MM.1S (cell line): ENCODE measurements at regions not wholly inside any gene's neighbourhood (a gene's known extent, or its start where the extent isn't known, plus 50 kb on each side); places are given as distances from the start of the nearest gene placed in this dataset.

Experiments used
- DNase-seq: peaks from one replicate; pipeline ENCODE4 v3.0.0-alpha.2; 2015
- H2AFZ ChIP-seq: fragments of 300-600 bp; sonication (generic); 2 replicates; pipeline ENCODE4 v1.6.0; 2016; ENCODE audit warnings: antibody characterized with exemption, low read length
- H3F3A ChIP-seq: fragments of 300-600 bp; sonication (generic); 2 replicates; pipeline ENCODE4 v1.6.1; 2016; ENCODE audit warnings: mild to moderate bottlenecking, antibody characterized with exemption, low read length, moderate library complexity, mixed read lengths; ENCODE audit not compliant: insufficient read depth
- H3K27ac ChIP-seq: fragments of 300-600 bp; sonication (generic); 2 replicates; pipeline ENCODE4 v1.5.1; 2016; ENCODE audit warnings: mild to moderate bottlenecking, low read length
- H3K27me3 ChIP-seq: fragments of 300-600 bp; sonication (generic); replicated peaks from 2 replicates; pipeline ENCODE4 v1.6.0; 2016; ENCODE audit warnings: low read length; ENCODE audit not compliant: insufficient read depth
- H3K36me3 ChIP-seq: fragments of 300-600 bp; sonication (generic); replicated peaks from 2 replicates; pipeline ENCODE4 v1.6.1; 2016; ENCODE audit warnings: mild to moderate bottlenecking, low read length, mixed read lengths; ENCODE audit not compliant: insufficient read depth
- H3K4me1 ChIP-seq: fragments of 300-600 bp; sonication (generic); 2 replicates; pipeline ENCODE4 v1.6.1; 2016; ENCODE audit warnings: low read length, mixed read lengths
- H3K4me2 ChIP-seq: fragments of 300-600 bp; sonication (generic); 2 replicates; pipeline ENCODE4 v1.6.0; 2016; ENCODE audit warnings: low read depth, low read length
- H3K4me3 ChIP-seq: fragments of 300-600 bp; sonication (generic); 2 replicates; pipeline ENCODE4 v1.5.1; 2016; ENCODE audit warnings: low read length, mixed read lengths
- H3K79me2 ChIP-seq: fragments of 300-600 bp; sonication (generic); 2 replicates; pipeline ENCODE4 v1.6.1; 2016; ENCODE audit warnings: mixed run types, low read length, mixed read lengths
- H3K9ac ChIP-seq: fragments of 300-600 bp; sonication (generic); 2 replicates; pipeline ENCODE4 v1.6.1; 2016; ENCODE audit warnings: low read length, mixed read lengths
- H3K9me2 ChIP-seq: fragments of 300-600 bp; sonication (generic); replicated peaks from 2 replicates; pipeline ENCODE4 v1.6.1; 2016; ENCODE audit warnings: mild to moderate bottlenecking, low read length, mixed read lengths; ENCODE audit not compliant: insufficient read depth
- H3K9me3 ChIP-seq: fragments of 300-600 bp; sonication (generic); replicated peaks from 2 replicates; pipeline ENCODE4 v1.6.1; 2016; ENCODE audit warnings: mild to moderate bottlenecking, low read length, mixed read lengths; ENCODE audit not compliant: insufficient read depth
- H4K20me1 ChIP-seq: fragments of 300-600 bp; sonication (generic); 2 replicates; pipeline ENCODE4 v1.6.1; 2016; ENCODE audit warnings: mild to moderate bottlenecking, low read length, moderate library complexity, mixed read lengths; ENCODE audit not compliant: insufficient read depth
- CTCF ChIP-seq: fragments of 300-600 bp; sonication (generic); IDR thresholded peaks from 2 replicates; pipeline ENCODE4 v1.5.1; 2016; ENCODE audit warnings: antibody characterized with exemption, low read length, mixed read lengths
- EZH2 ChIP-seq: fragments of 300-600 bp; sonication (generic); optimal IDR thresholded peaks from 2 replicates; pipeline ENCODE3; 2017; ENCODE audit warnings: low read depth, mild to moderate bottlenecking, antibody characterized with exemption, low read length, mixed read lengths
- EZH2phosphoT487 ChIP-seq: fragments of 300-600 bp; sonication (generic); IDR thresholded peaks from 2 replicates; pipeline ENCODE4 v1.6.1; 2018; ENCODE audit warnings: antibody characterized with exemption, low read length

DNA sequence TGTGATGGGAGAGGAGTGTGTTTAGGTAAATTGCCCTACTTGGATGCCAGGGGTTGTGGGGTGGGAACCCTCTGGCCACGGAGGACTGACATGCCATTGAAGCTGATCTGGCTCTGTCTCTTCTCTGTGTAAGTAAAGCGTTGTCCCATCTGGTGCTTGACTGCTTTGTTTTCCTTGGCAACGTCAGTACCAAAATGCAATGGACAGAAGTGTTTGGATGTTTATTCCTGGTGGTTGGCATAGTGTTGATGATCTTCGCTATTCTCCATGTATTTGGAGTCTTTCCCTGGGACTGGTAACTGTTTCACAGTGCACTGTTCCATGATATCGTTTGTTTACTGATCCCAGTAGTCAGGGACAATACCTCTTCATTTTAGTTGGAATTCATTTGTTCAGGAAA, 130.5 kb upstream of the MCTP2 start:
- no peaks in the 10 kb centered on the region for H3K9me2 ChIP-seq
- no peak overlapping the region for H2AFZ ChIP-seq
- no peaks in the 10 kb centered on the region for H3K36me3 ChIP-seq
- H3K4me2 ChIP-seq, result no peak overlapping the region
- H3K79me2 ChIP-seq, result no peaks in the 10 kb centered on the region
- TF ChIP-seq CTCF (no peak), EZH2phosphoT487 (no peak), EZH2 (no peak)
- H3K27ac ChIP-seq, result no peak overlapping the region
- no peak overlapping the region for H3K9ac ChIP-seq
- H3F3A ChIP-seq, result no peaks in the 10 kb centered on the region
- H3K27me3 ChIP-seq, result no peaks in the 10 kb centered on the region
- H3K4me1 ChIP-seq, result no peaks in the 10 kb centered on the region
- no peak for DNase-seq
- H3K9me3 ChIP-seq, result no peaks in the 10 kb centered on the region
- no peaks in the 10 kb centered on the region for H4K20me1 ChIP-seq
- H3K4me3 ChIP-seq, result no peak overlapping the region

- Histone ChIP-seq H3K4me3 (no peak overlapping the region), H3K79me2 (no peaks in the 10 kb centered on the region), H3K9me2 (no peaks in the 10 kb centered on the region), H3F3A (no peaks in the 10 kb centered on the region), H3K9ac (no peak overlapping the region), H3K4me1 (no peaks in the 10 kb centered on the region), H3K27ac (no peak overlapping the region), H4K20me1 (no peaks in the 10 kb centered on the region), H3K9me3 (no peaks in the 10 kb centered on the region), H3K27me3 (no peaks in the 10 kb centered on the region), H3K4me2 (no peak overlapping the region), H2AFZ (no peak overlapping the region), H3K36me3 (no peaks in the 10 kb centered on the region)
- DNase-seq, result no peak
- TF ChIP-seq EZH2phosphoT487 (no peak), CTCF (no peak), EZH2 (no peak)
Observed at GRCh38 chr15:94099574-94099960, 131.8 kb upstream of the MCTP2 start.

- Histone ChIP-seq H3K27ac (no peak overlapping the region), H3K27me3 (no peaks in the 10 kb centered on the region), H3F3A (no peaks in the 10 kb centered on the region), H2AFZ (no peak overlapping the region), H3K4me3 (no peak overlapping the region), H4K20me1 (no peaks in the 10 kb centered on the region), H3K9me3 (no peaks in the 10 kb centered on the region), H3K9me2 (no peaks in the 10 kb centered on the region), H3K4me1 (no peaks in the 10 kb centered on the region), H3K9ac (no peak overlapping the region), H3K36me3 (no peaks in the 10 kb centered on the region), H3K79me2 (no peaks in the 10 kb centered on the region), H3K4me2 (no peak overlapping the region)
- TF ChIP-seq EZH2phosphoT487, result no peak
- TF ChIP-seq EZH2, result no peak
- no peak for TF ChIP-seq CTCF
- no peak for DNase-seq
Observed at GRCh38 chr15:94098921-94099573, 132.3 kb upstream of the MCTP2 start.
